ENCODE measurements at regions not wholly inside any gene's neighbourhood (a gene's known extent, or its start where the extent isn't known, plus 50 kb on each side); places are given as distances from the start of the nearest gene placed in this dataset.

GRCh38 chr9:75823151-75823550 is 67.3 kb upstream of the PCSK5 start:
- no peak overlapping the region for H4K12ac ChIP-seq (ENCODE audit: low read depth, low read length)
- H2AK5ac ChIP-seq (ENCODE audit: low read length) = no peak overlapping the region
- no peak overlapping the region for H2BK120ac ChIP-seq (ENCODE audit: insufficient read depth, low read length, poor library complexity)
- DNase-seq = no peak
- no peak overlapping the region for H4K91ac ChIP-seq (ENCODE audit: low read depth, low read length)
- H3K27me3 ChIP-seq (ENCODE audit: insufficient read depth, low read length) = no peaks in the 10 kb centered on the region
- H3K79me1 ChIP-seq (ENCODE audit: low read length) = no peaks in the 10 kb centered on the region
- no peak overlapping the region for H2AFZ ChIP-seq (ENCODE audit: insufficient read depth, low read length, poor library complexity)
- peaks cover 3% of the 10 kb centered on the region for H3K9me3 ChIP-seq (ENCODE audit: insufficient read depth, low read depth, low read length)
- no peaks in the 10 kb centered on the region for H3K79me2 ChIP-seq (ENCODE audit: control insufficient read depth, insufficient read depth, low read length, poor library complexity)
- no peaks in the 10 kb centered on the region for H3K36me3 ChIP-seq (ENCODE audit: control insufficient read depth in 1 of 2, insufficient read depth in 2 of 2, low read length in 2 of 2)
- H3K14ac ChIP-seq (ENCODE audit: low read length) = no peak overlapping the region
- no peak overlapping the region for H3K4me3 ChIP-seq (ENCODE audit: low read depth, low read length)
- H3K4ac ChIP-seq (ENCODE audit: low read depth, low read length) = no peak overlapping the region
- no peak overlapping the region for H3K18ac ChIP-seq (ENCODE audit: low read length)
- H3K9ac ChIP-seq (ENCODE audit: low read length) = no peak overlapping the region
- H3K27ac ChIP-seq (ENCODE audit: low read depth, low read length) = no peak overlapping the region
- no peak overlapping the region for H2BK12ac ChIP-seq (ENCODE audit: low read length)
- no peak overlapping the region for H3K23ac ChIP-seq (ENCODE audit: low read length)
- no CpG with 5 or more reads among the region's 2 CpGs for WGBS (ENCODE audit: extremely low coverage, insufficient coverage, insufficient read length)
- H2BK5ac ChIP-seq (ENCODE audit: low read depth, low read length, poor library complexity) = no peak overlapping the region
- H4K8ac ChIP-seq (ENCODE audit: low read depth, low read length) = no peak overlapping the region
- H3K4me1 ChIP-seq (ENCODE audit: control insufficient read depth in 1 of 2, insufficient read depth in 2 of 2, low read length in 2 of 2) = no peaks in the 10 kb centered on the region
- no peak overlapping the region for H3K4me2 ChIP-seq (ENCODE audit: low read length)

- Histone ChIP-seq H3K79me2 (ENCODE audit: control insufficient read depth, insufficient read depth, low read length, poor library complexity) (no peaks in the 10 kb centered on the region), H3K9ac (ENCODE audit: low read length) (no peak overlapping the region), H3K27me3 (ENCODE audit: insufficient read depth, low read length) (no peaks in the 10 kb centered on the region), H3K18ac (ENCODE audit: low read length) (no peak overlapping the region), H2BK120ac (ENCODE audit: insufficient read depth, low read length, poor library complexity) (no peak overlapping the region), H3K9me3 (ENCODE audit: insufficient read depth, low read depth, low read length) (peaks cover 3% of the 10 kb centered on the region), H3K27ac (ENCODE audit: low read depth, low read length) (no peak overlapping the region), H2AK5ac (ENCODE audit: low read length) (no peak overlapping the region), H4K12ac (ENCODE audit: low read depth, low read length) (no peak overlapping the region), H3K4ac (ENCODE audit: low read depth, low read length) (no peak overlapping the region), H4K8ac (ENCODE audit: low read depth, low read length) (no peak overlapping the region), H3K4me3 (ENCODE audit: low read depth, low read length) (no peak overlapping the region), H3K4me1 (ENCODE audit: control insufficient read depth in 1 of 2, insufficient read depth in 2 of 2, low read length in 2 of 2) (no peaks in the 10 kb centered on the region), H3K23ac (ENCODE audit: low read length) (no peak overlapping the region), H2BK5ac (ENCODE audit: low read depth, low read length, poor library complexity) (no peak overlapping the region), H3K4me2 (ENCODE audit: low read length) (no peak overlapping the region), H3K14ac (ENCODE audit: low read length) (no peak overlapping the region), H2BK12ac (ENCODE audit: low read length) (no peak overlapping the region), H4K91ac (ENCODE audit: low read depth, low read length) (no peak overlapping the region), H2AFZ (ENCODE audit: insufficient read depth, low read length, poor library complexity) (no peak overlapping the region), H3K79me1 (ENCODE audit: low read length) (no peaks in the 10 kb centered on the region), H3K36me3 (ENCODE audit: control insufficient read depth in 1 of 2, insufficient read depth in 2 of 2, low read length in 2 of 2) (no peaks in the 10 kb centered on the region)
- no peak for DNase-seq
- WGBS (ENCODE audit: extremely low coverage, insufficient coverage, insufficient read length) = no CpG with 5 or more reads among the region's 3 CpGs
Measured at GRCh38 chr9:75824816-75825568, 65.5 kb upstream of the PCSK5 start.

GRCh38 chr9:75826314-75826713 is 64.2 kb upstream of the PCSK5 start:
- no peak overlapping the region for H3K9ac ChIP-seq (ENCODE audit: low read length)
- H4K12ac ChIP-seq (ENCODE audit: low read depth, low read length) = no peak overlapping the region
- H3K9me3 ChIP-seq (ENCODE audit: insufficient read depth, low read depth, low read length) = peaks cover 3% of the 10 kb centered on the region
- WGBS (ENCODE audit: extremely low coverage, insufficient coverage, insufficient read length) = no CpG with 5 or more reads among the region's 2 CpGs
- no peaks in the 10 kb centered on the region for H3K79me1 ChIP-seq (ENCODE audit: low read length)
- H2AFZ ChIP-seq (ENCODE audit: insufficient read depth, low read length, poor library complexity) = no peak overlapping the region
- H3K4me2 ChIP-seq (ENCODE audit: low read length) = no peak overlapping the region
- DNase-seq = no peak
- H3K14ac ChIP-seq (ENCODE audit: low read length) = no peak overlapping the region
- no peak overlapping the region for H2BK12ac ChIP-seq (ENCODE audit: low read length)
- no peak overlapping the region for H2AK5ac ChIP-seq (ENCODE audit: low read length)
- no peak overlapping the region for H3K18ac ChIP-seq (ENCODE audit: low read length)
- no peaks in the 10 kb centered on the region for H3K79me2 ChIP-seq (ENCODE audit: control insufficient read depth, insufficient read depth, low read length, poor library complexity)
- H2BK120ac ChIP-seq (ENCODE audit: insufficient read depth, low read length, poor library complexity) = no peak overlapping the region
- H4K8ac ChIP-seq (ENCODE audit: low read depth, low read length) = no peak overlapping the region
- H4K91ac ChIP-seq (ENCODE audit: low read depth, low read length) = no peak overlapping the region
- no peak overlapping the region for H2BK5ac ChIP-seq (ENCODE audit: low read depth, low read length, poor library complexity)
- no peaks in the 10 kb centered on the region for H3K36me3 ChIP-seq (ENCODE audit: control insufficient read depth in 1 of 2, insufficient read depth in 2 of 2, low read length in 2 of 2)
- no peaks in the 10 kb centered on the region for H3K27me3 ChIP-seq (ENCODE audit: insufficient read depth, low read length)
- H3K4me3 ChIP-seq (ENCODE audit: low read depth, low read length) = no peak overlapping the region
- no peak overlapping the region for H3K23ac ChIP-seq (ENCODE audit: low read length)
- no peaks in the 10 kb centered on the region for H3K4me1 ChIP-seq (ENCODE audit: control insufficient read depth in 1 of 2, insufficient read depth in 2 of 2, low read length in 2 of 2)
- no peak overlapping the region for H3K4ac ChIP-seq (ENCODE audit: low read depth, low read length)
- no peak overlapping the region for H3K27ac ChIP-seq (ENCODE audit: low read depth, low read length)

GRCh38 chr9:75830303-75830702 is 60.2 kb upstream of the PCSK5 start:
- no peak overlapping the region for H4K8ac ChIP-seq (ENCODE audit: low read depth, low read length)
- H3K4ac ChIP-seq (ENCODE audit: low read depth, low read length) = no peak overlapping the region
- no peak overlapping the region for H4K12ac ChIP-seq (ENCODE audit: low read depth, low read length)
- no peaks in the 10 kb centered on the region for H3K4me1 ChIP-seq (ENCODE audit: control insufficient read depth in 1 of 2, insufficient read depth in 2 of 2, low read length in 2 of 2)
- no peak overlapping the region for H3K18ac ChIP-seq (ENCODE audit: low read length)
- H3K27me3 ChIP-seq (ENCODE audit: insufficient read depth, low read length) = no peaks in the 10 kb centered on the region
- DNase-seq = no peak
- no peak overlapping the region for H2BK12ac ChIP-seq (ENCODE audit: low read length)
- no peak overlapping the region for H3K4me3 ChIP-seq (ENCODE audit: low read depth, low read length)
- H3K27ac ChIP-seq (ENCODE audit: low read depth, low read length) = no peak overlapping the region
- H3K79me1 ChIP-seq (ENCODE audit: low read length) = no peaks in the 10 kb centered on the region
- H3K14ac ChIP-seq (ENCODE audit: low read length) = no peak overlapping the region
- no peak overlapping the region for H3K4me2 ChIP-seq (ENCODE audit: low read length)
- H3K9ac ChIP-seq (ENCODE audit: low read length) = no peak overlapping the region
- H3K36me3 ChIP-seq (ENCODE audit: control insufficient read depth in 1 of 2, insufficient read depth in 2 of 2, low read length in 2 of 2) = no peaks in the 10 kb centered on the region
- H4K91ac ChIP-seq (ENCODE audit: low read depth, low read length) = no peak overlapping the region
- no peak overlapping the region for H2AFZ ChIP-seq (ENCODE audit: insufficient read depth, low read length, poor library complexity)
- H3K23ac ChIP-seq (ENCODE audit: low read length) = no peak overlapping the region
- no peak overlapping the region for H2BK5ac ChIP-seq (ENCODE audit: low read depth, low read length, poor library complexity)
- no peaks in the 10 kb centered on the region for H3K79me2 ChIP-seq (ENCODE audit: control insufficient read depth, insufficient read depth, low read length, poor library complexity)
- no peak overlapping the region for H2AK5ac ChIP-seq (ENCODE audit: low read length)
- H3K9me3 ChIP-seq (ENCODE audit: insufficient read depth, low read depth, low read length) = no peaks in the 10 kb centered on the region
- H2BK120ac ChIP-seq (ENCODE audit: insufficient read depth, low read length, poor library complexity) = no peak overlapping the region

Data from trophoblast cell (in vitro differentiated cells and primary cell).